ENCODE measurements at regions not wholly inside any gene's neighbourhood (a gene's known extent, or its start where the extent isn't known, plus 50 kb on each side); places are given as distances from the start of the nearest gene placed in this dataset.

DNA sequence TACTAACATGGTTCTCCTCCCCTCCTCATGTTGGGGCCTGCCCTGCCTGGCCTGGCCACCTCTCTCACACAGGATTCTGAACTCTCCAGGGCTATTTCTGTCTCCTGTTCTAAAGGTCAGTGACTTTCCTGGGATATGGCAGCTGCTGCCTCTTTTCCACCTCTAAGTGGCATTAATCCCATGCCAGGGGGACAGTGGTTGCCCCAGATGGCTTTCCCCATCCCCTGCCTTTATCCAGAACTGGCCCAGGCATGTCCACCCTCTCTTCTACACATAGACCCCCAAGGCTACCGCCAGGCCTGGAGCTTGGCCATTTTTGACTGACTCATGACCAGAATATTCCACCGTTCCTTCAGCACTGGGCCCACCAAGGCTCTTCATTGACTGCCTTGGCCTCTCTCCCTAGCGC lies 90.4 kb downstream of the IRF2BPL start:
- H3K4me3 ChIP-seq = no peak overlapping the region
- peak; percentile 27 for DNase-seq
- peaks cover 31% of the 10 kb centered on the region for H3K4me1 ChIP-seq (ENCODE audit: insufficient read depth)
- no peaks in the 10 kb centered on the region for H3K27me3 ChIP-seq (replicated peaks; ENCODE audit: insufficient read depth)
- H3K9ac ChIP-seq = peak overlapping the region; percentile 73; the same call in 1 of the 2 replicates
- no peaks in the 10 kb centered on the region for H3K9me3 ChIP-seq (ENCODE audit: low read depth)
- WGBS, 2 experiments (ENCODE audit: low coverage in 1 of 2, low lambda C conversion rate in 2 of 2, missing lambda C conversion rate in 2 of 2) = 45 to 46% methylated on average over 3 of the region's 3 CpGs
- peaks cover 12% of the 10 kb centered on the region for H3F3A ChIP-seq (ENCODE audit: insufficient read depth)
- H3K36me3 ChIP-seq (ENCODE audit: low read depth) = no peaks in the 10 kb centered on the region
- in situ Hi-C loops (cut with MboI) = no loop called here
- H2AFZ ChIP-seq = no peak overlapping the region
- H3K4me2 ChIP-seq (ENCODE audit: unreplicated experiment) = no peak overlapping the region
- H4K20me1 ChIP-seq (ENCODE audit: insufficient read depth) = no peaks in the 10 kb centered on the region
- peak overlapping the region; percentile 85 for H3K27ac ChIP-seq
- TF ChIP-seq EZH2 (IDR thresholded peaks at IDR 0.05; ENCODE audit: insufficient read depth, poor library complexity, severe bottlenecking) = no peak
- TF ChIP-seq EZH2phosphoT487 (IDR thresholded peaks at IDR 0.05; ENCODE audit: insufficient read depth, low read depth) = no peak
- H3K9me2 ChIP-seq (ENCODE audit: insufficient read depth) = no peaks in the 10 kb centered on the region
- H3K79me2 ChIP-seq (ENCODE audit: insufficient read depth) = no peaks in the 10 kb centered on the region

DNA sequence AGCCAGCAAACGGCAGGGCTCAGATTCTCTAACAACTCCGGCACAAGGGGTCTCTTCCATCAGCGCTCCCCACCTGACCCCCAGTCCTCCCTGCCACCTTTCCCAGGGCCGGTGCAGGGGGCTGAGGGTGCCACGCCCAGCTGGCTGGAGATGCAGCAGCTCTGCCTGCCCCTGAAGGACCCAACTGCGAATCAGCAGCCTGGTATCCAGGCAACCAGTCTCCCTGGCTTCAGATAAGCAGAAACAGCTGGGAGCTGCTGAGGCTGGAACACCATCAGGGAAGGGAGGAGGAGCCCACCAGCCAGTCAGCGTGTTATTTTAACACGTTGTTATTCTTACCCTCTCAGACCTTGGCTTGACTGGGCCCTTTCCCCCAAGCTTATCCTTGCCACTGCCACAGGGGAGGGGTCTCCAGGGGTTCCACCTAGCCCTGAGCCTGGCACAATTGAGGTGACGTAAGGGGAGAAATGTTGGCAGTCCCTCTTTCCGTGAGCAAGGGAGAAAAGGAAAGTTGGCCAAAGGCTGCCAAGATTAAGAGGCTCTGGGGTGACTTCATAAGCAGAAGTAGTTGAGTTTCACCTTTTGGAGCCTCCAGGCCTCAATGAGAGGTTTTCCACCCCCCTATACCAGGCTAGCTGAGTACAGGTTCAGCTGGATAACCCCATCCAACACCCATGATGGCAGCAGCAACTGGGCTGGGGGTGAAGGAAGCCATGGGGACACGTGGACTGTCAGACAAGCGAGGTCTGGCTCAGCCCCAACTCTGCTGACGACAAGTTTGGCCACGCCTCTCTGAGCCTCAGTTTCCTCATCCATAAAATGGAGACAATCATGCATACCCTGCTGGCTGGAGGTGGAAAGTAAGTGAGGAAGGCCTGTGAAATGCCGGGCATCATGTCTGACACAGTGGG lies 91.1 kb downstream of the IRF2BPL start:
- H3K27ac ChIP-seq = peak overlapping the region; percentile 85
- H2AFZ ChIP-seq = peak overlapping the region; percentile 39; the same call in 1 of the 2 replicates
- peak; percentile 96 for DNase-seq
- H3K27me3 ChIP-seq (replicated peaks; ENCODE audit: insufficient read depth) = no peaks in the 10 kb centered on the region
- H3K4me3 ChIP-seq = no peak overlapping the region
- peak overlapping the region; percentile 73 for H3K9ac ChIP-seq
- no peaks in the 10 kb centered on the region for H3K9me2 ChIP-seq (ENCODE audit: insufficient read depth)
- H3F3A ChIP-seq (ENCODE audit: insufficient read depth) = peaks cover 12% of the 10 kb centered on the region
- no peak for TF ChIP-seq EZH2 (IDR thresholded peaks at IDR 0.05; ENCODE audit: insufficient read depth, poor library complexity, severe bottlenecking)
- peaks cover 30% of the 10 kb centered on the region for H3K4me1 ChIP-seq (ENCODE audit: insufficient read depth)
- H3K36me3 ChIP-seq (ENCODE audit: low read depth) = no peaks in the 10 kb centered on the region
- no peaks in the 10 kb centered on the region for H3K79me2 ChIP-seq (ENCODE audit: insufficient read depth)
- no peaks in the 10 kb centered on the region for H4K20me1 ChIP-seq (ENCODE audit: insufficient read depth)
- in situ Hi-C loops (cut with MboI) = no loop called here
- H3K4me2 ChIP-seq (ENCODE audit: unreplicated experiment) = peak overlapping the region; percentile 57
- WGBS, 2 experiments (ENCODE audit: low coverage in 1 of 2, low lambda C conversion rate in 2 of 2, missing lambda C conversion rate in 2 of 2) = 16 to 18% methylated on average over 15 of the region's 15 CpGs
- H3K9me3 ChIP-seq (ENCODE audit: low read depth) = no peaks in the 10 kb centered on the region

DNA sequence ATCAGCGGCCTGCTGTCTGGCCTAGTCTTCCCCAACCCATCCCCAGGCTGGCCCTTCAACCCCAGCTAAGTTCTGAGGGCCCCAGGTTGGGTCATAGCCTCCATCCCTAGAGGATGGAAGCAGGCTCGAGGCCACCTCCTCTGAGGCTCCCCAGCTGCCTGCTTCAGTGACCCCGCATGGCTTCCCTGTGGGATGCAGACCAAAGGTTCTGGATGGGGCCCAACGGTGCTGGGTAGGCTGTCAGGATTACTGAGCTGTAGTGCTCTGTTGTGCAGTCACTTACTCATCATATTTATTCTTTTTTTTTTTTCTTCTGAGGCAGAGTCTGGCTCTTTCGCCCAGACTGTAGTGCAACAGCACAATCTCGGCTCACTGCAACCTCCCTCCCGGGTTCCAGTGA lies 92.0 kb downstream of the IRF2BPL start:
- Histone ChIP-seq H3K9me3 (ENCODE audit: low read depth) (no peaks in the 10 kb centered on the region), H3K36me3 (ENCODE audit: low read depth) (no peaks in the 10 kb centered on the region), H3K4me2 (ENCODE audit: unreplicated experiment) (peak overlapping the region; percentile 57), H3K4me3 (no peak overlapping the region), H3K27me3 (replicated peaks; ENCODE audit: insufficient read depth) (no peaks in the 10 kb centered on the region), H3K9ac (peak overlapping the region; percentile 73), H3K9me2 (ENCODE audit: insufficient read depth) (no peaks in the 10 kb centered on the region), H3K27ac (peak overlapping the region; percentile 85), H3F3A (ENCODE audit: insufficient read depth) (peaks cover 12% of the 10 kb centered on the region), H4K20me1 (ENCODE audit: insufficient read depth) (no peaks in the 10 kb centered on the region), H3K79me2 (ENCODE audit: insufficient read depth) (no peaks in the 10 kb centered on the region), H3K4me1 (ENCODE audit: insufficient read depth) (peaks cover 24% of the 10 kb centered on the region), H2AFZ (0 out of 2 replicates have a peak overlapping the region, but pooled peaks have one; percentile 39)
- DNase-seq = peak; percentile 81
- 19 to 23% methylated on average over 7 of the region's 7 CpGs for WGBS, 2 experiments (ENCODE audit: low coverage in 1 of 2, low lambda C conversion rate in 2 of 2, missing lambda C conversion rate in 2 of 2)
- TF ChIP-seq EZH2phosphoT487 (IDR thresholded peaks at IDR 0.05; ENCODE audit: insufficient read depth, low read depth) (no peak), EZH2 (IDR thresholded peaks at IDR 0.05; ENCODE audit: insufficient read depth, poor library complexity, severe bottlenecking) (no peak)
- in situ Hi-C loops (cut with MboI) = no loop called here

DNA sequence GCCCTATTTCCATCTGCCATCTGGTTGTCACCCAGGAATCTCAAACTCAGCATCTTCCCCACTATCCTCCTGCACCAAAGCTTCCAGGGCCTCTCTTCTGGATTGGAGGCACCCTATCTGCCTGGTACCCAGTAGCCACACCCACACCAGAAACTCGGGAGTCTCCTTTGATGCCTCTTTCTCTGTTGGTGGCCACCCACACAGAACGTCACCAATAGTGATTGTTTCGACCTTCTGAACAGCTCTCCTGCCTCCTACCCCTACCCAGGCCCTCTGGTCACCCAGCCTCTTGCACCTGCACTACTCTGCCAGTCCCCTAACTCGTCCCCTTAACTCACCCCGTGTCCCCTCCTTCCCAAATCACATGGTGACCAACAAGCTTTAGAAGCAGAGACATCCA lies 95.0 kb downstream of the IRF2BPL start:
- peaks cover 12% of the 10 kb centered on the region for H3F3A ChIP-seq (ENCODE audit: insufficient read depth)
- in situ Hi-C loops (cut with MboI) = no loop called here
- 68 to 80% methylated on average over 5 of the region's 5 CpGs for WGBS, 2 experiments (ENCODE audit: low coverage in 1 of 2, low lambda C conversion rate in 2 of 2, missing lambda C conversion rate in 2 of 2)
- no peaks in the 10 kb centered on the region for H4K20me1 ChIP-seq (ENCODE audit: insufficient read depth)
- H3K9ac ChIP-seq = no peak overlapping the region
- H3K4me1 ChIP-seq (ENCODE audit: insufficient read depth) = peaks cover 30% of the 10 kb centered on the region
- TF ChIP-seq EZH2phosphoT487 (IDR thresholded peaks at IDR 0.05; ENCODE audit: insufficient read depth, low read depth) (no peak), EZH2 (IDR thresholded peaks at IDR 0.05; ENCODE audit: insufficient read depth, poor library complexity, severe bottlenecking) (no peak)
- no peak overlapping the region for H2AFZ ChIP-seq
- H3K9me3 ChIP-seq (ENCODE audit: low read depth) = no peaks in the 10 kb centered on the region
- H3K79me2 ChIP-seq (ENCODE audit: insufficient read depth) = no peaks in the 10 kb centered on the region
- no peaks in the 10 kb centered on the region for H3K27me3 ChIP-seq (replicated peaks; ENCODE audit: insufficient read depth)
- H3K36me3 ChIP-seq (ENCODE audit: low read depth) = no peaks in the 10 kb centered on the region
- H3K27ac ChIP-seq = no peak overlapping the region
- H3K9me2 ChIP-seq (ENCODE audit: insufficient read depth) = no peaks in the 10 kb centered on the region
- H3K4me3 ChIP-seq = no peak overlapping the region
- H3K4me2 ChIP-seq (ENCODE audit: unreplicated experiment) = no peak overlapping the region
- no peak for DNase-seq

Measured in GM23248 (cell line).